Suppressor macrophage treated with lipopolysaccharide for 1 hour (primary cell): ENCODE measurements at regions not wholly inside any gene's neighbourhood (a gene's known extent, or its start where the extent isn't known, plus 50 kb on each side); places are given as distances from the start of the nearest gene placed in this dataset.

Experiments
- DNase-seq, 3 donors: peaks; one replicate each; pipeline ENCODE4 v3.0.0-alpha.2; 2020 to 2022

GRCh38 chr15:95470997-95471689 is 859.4 kb upstream of the NR2F2 start:
- no peak for DNase-seq

GRCh38 chr15:95471690-95472086 is 858.8 kb upstream of the NR2F2 start:
- no peak for DNase-seq

- DNase-seq, result no peak
These were observed 855.4 kb upstream of the NR2F2 start for GRCh38 chr15:95475067-95475466.

GRCh38 chr15:95479308-95479707 is 851.2 kb upstream of the NR2F2 start:
- no peak for DNase-seq

GRCh38 chr15:95485367-95485766 is 845.1 kb upstream of the NR2F2 start:
- no peak for DNase-seq

GRCh38 chr15:95486224-95486623 is 844.3 kb upstream of the NR2F2 start:
- DNase-seq, result no peak

GRCh38 chr15:95489103-95489502 is 841.4 kb upstream of the NR2F2 start:
- no peak for DNase-seq

GRCh38 chr15:95492388-95493070 is 838.0 kb upstream of the NR2F2 start:
- DNase-seq, result no peak

- no peak for DNase-seq
These were observed 835.4 kb upstream of the NR2F2 start for GRCh38 chr15:95494971-95495541.

- no peak for DNase-seq
These were observed 832.9 kb upstream of the NR2F2 start for GRCh38 chr15:95497634-95498033.

- DNase-seq, result no peak
These were observed 831.5 kb upstream of the NR2F2 start for GRCh38 chr15:95498961-95499360.

GRCh38 chr15:95499397-95499796 is 831.1 kb upstream of the NR2F2 start:
- no peak for DNase-seq

- DNase-seq, result no peak
These were observed 828.6 kb upstream of the NR2F2 start for GRCh38 chr15:95501865-95502264.

GRCh38 chr15:95503107-95503506 is 827.4 kb upstream of the NR2F2 start:
- DNase-seq, result no peak

GRCh38 chr15:95503640-95504225 is 826.8 kb upstream of the NR2F2 start:
- no peak for DNase-seq

- DNase-seq, result no peak
These were observed 818.8 kb upstream of the NR2F2 start for GRCh38 chr15:95511671-95512070.

- no peak for DNase-seq
These were observed 817.6 kb upstream of the NR2F2 start for GRCh38 chr15:95512906-95513305.

- DNase-seq, result no peak
These were observed 810.6 kb upstream of the NR2F2 start for GRCh38 chr15:95519887-95520286.

GRCh38 chr15:95520511-95520910 is 810.0 kb upstream of the NR2F2 start:
- DNase-seq, result no peak

- DNase-seq, result no peak
These were observed 809.6 kb upstream of the NR2F2 start for GRCh38 chr15:95520922-95521321.

- no peak for DNase-seq
These were observed 808.0 kb upstream of the NR2F2 start for GRCh38 chr15:95522533-95522932.

- no peak for DNase-seq
These were observed 801.6 kb upstream of the NR2F2 start for GRCh38 chr15:95528920-95529319.

- DNase-seq, result no peak
These were observed 793.9 kb upstream of the NR2F2 start for GRCh38 chr15:95536638-95537037.

GRCh38 chr15:95538693-95539092 is 791.8 kb upstream of the NR2F2 start:
- no peak for DNase-seq
